Embryonic facial prominence (tissue), 1 donor: ENCODE measurements at regions not wholly inside any gene's neighbourhood (a gene's known extent, or its start where the extent isn't known, plus 50 kb on each side); places are given as distances from the start of the nearest gene placed in this dataset.

Experiments used
- DNase-seq: peaks from one replicate; pipeline ENCODE4 v3.0.0-alpha.2; 2016; ENCODE audit errors: extremely low spot score

DNA sequence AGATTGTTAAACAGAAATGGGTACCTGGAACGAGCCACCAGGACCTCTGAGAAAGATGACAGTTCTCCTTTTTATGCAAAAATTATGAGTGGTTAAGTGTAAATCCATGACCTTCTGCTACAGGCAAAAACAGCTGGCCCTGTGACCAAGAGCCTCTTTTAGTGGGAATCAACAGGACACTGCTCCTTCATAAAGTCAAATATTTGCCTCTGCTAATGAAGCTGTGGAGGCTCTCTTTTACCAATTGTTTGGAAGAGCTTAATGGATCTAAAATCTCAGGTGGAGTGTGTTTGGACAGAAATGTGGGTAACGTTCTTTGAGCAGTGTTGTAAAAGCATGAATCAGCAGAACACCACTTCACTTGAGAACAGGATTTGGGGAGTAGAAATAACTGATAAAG lies 117.5 kb upstream of the PCSK2 start:
- no peak for DNase-seq

DNA sequence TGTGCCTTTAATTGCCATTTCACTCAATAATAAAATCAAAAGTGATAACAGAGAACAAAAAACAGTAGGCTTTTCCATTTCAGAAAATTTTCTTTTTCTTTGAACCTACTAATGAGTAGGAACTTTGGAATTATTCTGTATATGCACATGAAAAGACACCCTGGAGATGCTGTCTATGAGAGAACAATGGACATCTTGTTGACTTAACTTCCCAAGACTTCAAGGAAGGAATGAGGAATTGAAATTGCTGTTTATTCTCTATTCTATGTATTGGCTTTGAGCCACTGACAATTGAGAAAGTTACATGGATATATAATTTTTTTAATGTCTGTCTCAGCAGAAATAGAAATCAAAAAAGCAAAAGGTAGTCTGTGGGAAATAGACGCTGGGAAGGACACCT lies 98.6 kb upstream of the PCSK2 start:
- no peak for DNase-seq

DNA sequence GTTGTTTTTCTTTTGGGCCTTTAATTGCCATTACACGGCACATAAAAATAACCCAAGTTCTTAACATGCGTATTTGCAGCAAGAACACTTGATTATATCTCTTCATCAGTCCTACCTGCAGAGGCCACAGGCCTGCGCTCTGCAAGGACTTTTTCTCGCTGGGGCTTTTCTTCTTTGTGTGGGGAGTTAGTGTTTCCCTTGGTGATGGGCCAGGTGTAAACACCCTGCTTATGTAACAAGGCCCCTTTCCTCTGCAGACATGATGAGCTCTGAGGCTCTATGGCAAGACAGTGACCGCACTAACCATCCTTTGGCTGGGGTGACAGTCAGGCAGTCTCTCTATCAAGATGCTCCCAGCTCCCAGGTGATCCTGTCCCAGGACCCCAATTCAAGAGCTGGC lies 97.8 kb upstream of the PCSK2 start:
- no peak for DNase-seq

- no peak for DNase-seq
These were observed 89.1 kb upstream of the PCSK2 start for GRCh38 chr20:17137692-17138091.

GRCh38 chr20:17138237-17138636 lies 88.6 kb upstream of the PCSK2 start:
- no peak for DNase-seq

DNA sequence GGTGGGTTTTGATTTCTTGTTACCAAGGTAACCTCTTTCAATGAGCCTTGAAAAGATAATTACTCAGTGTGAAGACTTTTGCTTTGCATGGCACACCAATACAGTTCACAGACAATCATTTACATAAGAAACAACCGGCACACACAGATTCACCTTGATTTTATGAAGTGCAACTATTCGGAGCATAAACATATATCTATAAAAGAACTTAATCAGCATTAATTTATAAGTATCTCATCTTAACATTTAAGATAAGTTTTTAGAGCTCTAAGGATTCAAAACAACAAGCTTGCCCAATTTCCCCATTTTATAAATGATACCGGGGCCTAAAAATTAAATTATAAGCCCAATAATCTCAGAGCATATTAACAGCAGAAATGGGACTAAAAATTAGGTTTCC lies 85.9 kb upstream of the PCSK2 start:
- no peak for DNase-seq

- DNase-seq = no peak
These were observed 85.3 kb upstream of the PCSK2 start for GRCh38 chr20:17141568-17141967.

DNA sequence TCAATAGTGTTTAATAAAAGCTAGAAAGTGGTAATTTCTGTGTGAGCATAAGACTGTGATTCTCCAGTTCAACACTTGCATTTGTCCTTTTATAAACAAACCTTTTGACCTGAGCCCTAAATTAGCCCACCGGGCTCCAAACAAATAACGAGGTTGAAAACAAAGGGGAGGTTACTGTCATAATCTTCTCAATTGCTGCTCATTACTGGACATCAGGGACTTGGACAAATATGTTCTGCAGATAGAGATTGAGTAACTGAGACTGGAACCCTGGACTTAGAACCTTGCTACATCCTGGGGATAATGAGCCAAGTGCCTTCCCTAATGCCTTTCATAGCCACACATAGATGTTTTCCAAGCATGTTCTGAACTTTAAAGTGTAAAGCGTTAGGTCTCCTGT lies 84.2 kb upstream of the PCSK2 start:
- no peak for DNase-seq

GRCh38 chr20:17150858-17151257 lies 76.0 kb upstream of the PCSK2 start:
- no peak for DNase-seq

DNA sequence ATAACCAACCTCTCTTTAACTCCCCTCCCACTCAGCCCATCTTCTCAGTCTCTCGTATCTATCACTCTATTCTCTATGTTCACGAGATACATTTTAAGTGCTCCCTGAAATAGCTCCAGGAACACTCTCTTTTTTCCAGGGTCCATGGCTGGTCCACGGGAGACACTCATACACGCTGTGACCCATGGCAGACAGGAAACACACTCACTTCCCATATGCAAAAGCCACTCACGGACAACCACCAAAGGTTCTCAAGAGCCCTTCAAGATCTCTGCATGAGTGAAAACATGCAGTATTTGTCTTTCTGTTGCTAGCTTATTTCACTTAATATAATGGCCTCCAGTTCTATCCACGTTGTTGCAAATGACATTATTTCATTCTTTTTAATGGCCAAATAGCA lies 71.4 kb upstream of the PCSK2 start:
- DNase-seq = no peak

- DNase-seq = no peak
These were observed 68.1 kb upstream of the PCSK2 start for GRCh38 chr20:17158701-17159100.

DNA sequence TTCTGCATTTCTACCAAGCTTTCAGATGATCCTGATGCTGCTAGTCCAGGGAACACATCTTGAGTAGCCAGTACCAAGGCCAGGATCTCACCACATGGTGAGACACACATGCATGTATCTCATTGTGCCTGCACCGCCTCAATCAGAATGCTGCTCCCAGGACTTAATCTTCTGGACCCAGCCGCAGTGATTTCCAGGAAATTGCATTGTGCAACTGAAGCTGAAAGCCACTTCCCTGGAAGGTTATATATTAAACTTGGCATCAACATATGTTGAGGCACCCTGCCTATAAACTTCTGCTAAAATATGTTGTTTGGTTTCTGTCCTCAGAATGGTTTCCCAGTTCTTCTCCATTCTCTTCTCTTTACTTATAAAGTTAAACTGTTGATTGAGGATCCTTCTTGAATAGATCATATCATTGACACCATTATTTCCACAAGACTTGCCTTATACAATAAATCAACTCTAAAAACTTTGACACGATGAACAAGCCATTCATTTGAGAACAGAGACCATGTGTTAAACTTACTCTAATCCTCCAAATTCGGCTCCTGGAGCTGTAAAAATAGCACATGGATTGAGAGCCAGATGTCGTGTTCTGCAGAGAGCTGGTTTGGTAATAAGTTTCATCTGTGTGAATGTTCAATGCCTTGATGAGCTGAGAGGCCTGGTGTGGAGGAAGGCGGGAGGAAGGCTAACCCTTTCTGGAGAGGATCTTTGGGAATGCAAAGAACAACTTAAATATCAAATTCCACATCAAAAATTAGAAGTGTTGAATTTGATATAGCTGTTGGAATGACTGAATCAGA lies 65.0 kb upstream of the PCSK2 start:
- peak; percentile 78 for DNase-seq

DNA sequence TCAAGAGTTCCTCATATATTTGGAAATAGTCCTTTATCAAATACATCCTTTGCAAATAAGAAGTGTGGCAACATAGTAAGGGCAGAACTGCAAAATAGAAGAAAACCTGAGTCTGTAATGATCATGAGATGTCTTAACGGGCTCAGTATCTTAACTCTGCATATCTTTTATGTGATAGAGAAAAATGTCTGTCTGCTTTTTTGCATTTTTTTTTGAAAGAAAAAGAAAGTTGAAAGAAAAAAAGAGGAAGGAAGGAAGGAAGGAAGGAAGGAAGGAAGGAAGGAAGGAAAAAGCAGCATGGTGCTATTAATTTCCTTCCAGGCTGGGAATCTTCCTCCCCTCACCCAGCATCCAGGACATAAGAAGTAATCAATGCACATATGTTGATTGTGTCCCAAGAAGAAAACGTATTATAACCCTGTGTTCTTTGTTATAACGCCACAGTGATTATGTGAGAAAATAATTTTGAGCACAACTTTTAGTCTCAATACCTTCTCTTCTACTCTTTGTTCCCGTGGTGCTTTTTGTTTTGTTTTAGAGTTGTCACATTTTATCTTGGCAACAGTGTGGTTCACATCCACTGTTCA lies 58.7 kb upstream of the PCSK2 start:
- no peak for DNase-seq

GRCh38 chr20:17169585-17170136 lies 57.2 kb upstream of the PCSK2 start:
- no peak for DNase-seq

DNA sequence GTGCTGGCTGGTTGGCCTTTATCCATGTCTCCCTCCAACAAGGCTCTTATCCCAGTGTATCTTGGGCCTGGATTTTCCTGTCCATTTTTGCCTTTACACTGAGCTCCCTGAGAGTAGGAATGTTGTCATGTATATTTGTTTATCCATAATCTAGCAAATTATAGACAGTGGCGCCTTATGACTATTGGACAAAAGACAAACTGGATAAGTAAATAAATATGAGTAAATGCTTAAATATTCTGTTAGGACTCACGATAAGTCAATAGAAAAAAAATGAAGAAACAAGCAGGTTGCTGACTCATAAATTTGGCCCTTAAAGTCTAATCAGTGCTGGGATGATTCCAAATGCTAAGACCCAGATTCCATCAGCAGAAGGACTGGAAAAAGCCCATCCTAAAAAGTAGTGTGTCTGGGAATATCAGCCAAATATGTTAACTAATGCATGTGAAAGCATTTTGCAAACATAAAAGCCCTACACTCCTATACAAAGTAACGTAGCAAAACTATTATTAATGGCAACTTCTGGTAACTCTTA lies 55.0 kb upstream of the PCSK2 start:
- no peak for DNase-seq

DNA sequence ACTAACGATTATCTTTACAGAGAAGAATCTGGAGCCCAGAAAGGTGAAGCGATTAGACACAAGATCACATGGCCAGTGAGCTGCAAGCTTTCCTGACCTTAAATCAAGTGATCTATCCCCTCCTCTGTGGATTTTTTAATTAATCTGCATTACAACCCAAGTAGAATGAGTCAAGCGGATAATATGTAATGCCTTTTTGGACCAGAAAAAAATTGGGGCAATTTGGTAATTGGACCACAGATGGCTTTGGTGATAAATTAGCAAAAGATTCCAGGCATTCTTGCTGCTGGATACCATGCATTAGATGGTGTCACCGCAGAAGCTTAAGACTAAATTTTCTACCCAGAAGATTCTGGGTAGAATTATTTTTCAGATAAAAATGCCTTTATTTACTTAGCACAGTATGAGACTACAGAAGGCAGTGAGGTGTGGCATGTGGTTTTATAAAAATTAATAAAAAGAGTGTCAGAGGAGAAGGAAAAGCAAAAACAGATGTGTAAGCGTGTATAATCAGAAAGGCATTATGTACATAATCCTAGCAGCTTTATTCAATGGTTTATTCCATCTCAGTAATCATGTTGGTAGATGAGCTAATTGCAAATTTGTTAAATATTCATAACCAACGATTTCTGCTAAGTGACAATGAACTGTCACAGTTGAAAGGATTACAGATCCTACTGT lies 53.9 kb upstream of the PCSK2 start:
- DNase-seq = no peak
